ENCODE measurements at regions not wholly inside any gene's neighbourhood (a gene's known extent, or its start where the extent isn't known, plus 50 kb on each side); places are given as distances from the start of the nearest gene placed in this dataset.

DNA sequence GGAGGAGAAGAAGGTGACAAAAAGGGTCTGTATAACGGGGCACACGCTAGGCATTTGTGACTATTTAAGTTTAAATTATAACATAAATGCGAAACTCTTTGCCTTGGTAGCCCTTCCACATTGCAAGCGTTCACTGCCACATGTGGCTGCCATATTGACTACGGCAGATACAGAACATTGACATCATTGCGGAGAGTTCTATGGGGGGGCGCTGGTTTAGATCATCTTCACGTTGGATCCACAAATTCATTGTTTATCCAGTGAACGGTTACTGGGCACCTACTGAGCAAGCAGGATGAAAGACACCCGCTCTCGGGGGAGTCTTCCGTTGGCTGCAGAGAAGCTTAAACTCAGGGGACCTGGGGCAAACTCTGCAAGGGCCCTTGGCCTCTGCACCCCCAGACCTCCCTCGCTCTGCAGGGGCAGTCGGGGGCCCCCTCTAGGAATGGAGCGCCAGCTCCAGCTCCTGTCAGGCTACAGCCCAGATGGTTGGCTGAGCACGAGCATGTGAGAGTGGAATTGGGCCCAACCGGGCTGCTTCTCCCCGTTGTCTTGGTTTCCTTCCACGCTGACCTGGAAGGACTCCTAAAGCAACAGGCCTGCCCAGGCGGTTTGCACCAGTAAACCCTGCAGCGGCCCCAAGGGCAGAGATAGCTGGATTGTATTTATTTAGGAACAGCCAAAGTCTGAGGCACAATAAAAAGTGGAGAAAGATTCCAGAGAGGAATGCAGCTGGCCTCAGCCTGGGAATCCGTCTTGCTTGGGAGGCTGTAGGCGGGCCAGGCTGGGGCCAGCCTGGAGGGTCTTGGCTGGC lies 172.2 kb downstream of the SEC14L1 start:
- 93% methylated on average over 23 of the region's 23 CpGs for WGBS (ENCODE audit: insufficient coverage)
- H3K4me3 Mint-ChIP-seq, result no peak overlapping the region
- Histone ChIP-seq H3K4me1 (ENCODE audit: control insufficient read depth in 1 of 2, extremely low read depth in 1 of 2, insufficient read depth in 2 of 2, low read length in 2 of 2) (peaks cover 0 to 7% of the 10 kb centered on the region in 2 experiments), H3K27me3 (replicated peaks in 1 of 2; ENCODE audit: control insufficient read depth in 2 of 2, extremely low read depth in 1 of 2, insufficient read depth in 2 of 2, low read length in 1 of 2) (peaks cover 0 to 11% of the 10 kb centered on the region in 2 experiments), H3K4me3 (ENCODE audit: control insufficient read depth in 1 of 2, extremely low read depth in 1 of 2, low read length in 1 of 2) (no peak overlapping the region), H3K27ac (ENCODE audit: low read length) (no peak overlapping the region), H3K9me3 (no peaks in the 10 kb centered on the region), H3K36me3 (ENCODE audit: control insufficient read depth in 2 of 2, extremely low read depth in 1 of 2, insufficient read depth in 1 of 2, low read length in 1 of 2) (no peaks in the 10 kb centered on the region)
- ChIA-PET CTCF (interaction anchor here (0.6 to 0.7 kb wide), 2 partner anchors 282 to 427 kb away, joined by 3 to 4 read pairs; no protein-coding TSS in a partner anchor), POLR2A (no interaction called here)
- H3K4me1 Mint-ChIP-seq, result peaks cover 0 to 8% (median 0%) of the 10 kb centered on the region in 3 donors
- no peak for ATAC-seq (replicated peaks in 1 of 4)
- no peak for DNase-seq
- no peak overlapping the region for H3K27ac Mint-ChIP-seq
- no peaks in the 10 kb centered on the region for H3K36me3 Mint-ChIP-seq
- peaks cover 0 to 3% of the 10 kb centered on the region in 2 donors for H3K27me3 Mint-ChIP-seq
- no peaks in the 10 kb centered on the region for H3K9me3 Mint-ChIP-seq

- Histone ChIP-seq H3K27ac (ENCODE audit: low read length) (no peak overlapping the region), H3K4me1 (ENCODE audit: control insufficient read depth in 1 of 2, extremely low read depth in 1 of 2, insufficient read depth in 2 of 2, low read length in 2 of 2) (peaks cover 0 to 9% of the 10 kb centered on the region in 2 experiments), H3K36me3 (ENCODE audit: control insufficient read depth in 2 of 2, extremely low read depth in 1 of 2, insufficient read depth in 1 of 2, low read length in 1 of 2) (no peaks in the 10 kb centered on the region), H3K9me3 (no peaks in the 10 kb centered on the region), H3K4me3 (ENCODE audit: control insufficient read depth in 1 of 2, extremely low read depth in 1 of 2, low read length in 1 of 2) (no peak overlapping the region), H3K27me3 (replicated peaks in 1 of 2; ENCODE audit: control insufficient read depth in 2 of 2, extremely low read depth in 1 of 2, insufficient read depth in 2 of 2, low read length in 1 of 2) (peaks cover 0 to 11% of the 10 kb centered on the region in 2 experiments)
- Mint-ChIP-seq H3K4me3 (no peak overlapping the region), H3K4me1 (peaks cover 0 to 13% (median 5%) of the 10 kb centered on the region in 3 donors), H3K36me3 (no peaks in the 10 kb centered on the region), H3K9me3 (no peaks in the 10 kb centered on the region), H3K27me3 (peaks cover 0 to 3% of the 10 kb centered on the region in 2 donors), H3K27ac (no peak overlapping the region)
- DNase-seq, result no peak
- no peak for ATAC-seq (replicated peaks in 1 of 4)
- ChIA-PET POLR2A (no interaction called here), CTCF (interaction anchor here in 1 of 2 donors (0.6 kb wide), 1 partner anchor 97 kb away, joined by 3 read pairs; no protein-coding TSS in a partner anchor)
- WGBS (ENCODE audit: insufficient coverage), result 87% methylated on average over 6 of the region's 7 CpGs
These were observed 173.1 kb downstream of the SEC14L1 start for GRCh38 chr17:77313831-77314230.

DNA sequence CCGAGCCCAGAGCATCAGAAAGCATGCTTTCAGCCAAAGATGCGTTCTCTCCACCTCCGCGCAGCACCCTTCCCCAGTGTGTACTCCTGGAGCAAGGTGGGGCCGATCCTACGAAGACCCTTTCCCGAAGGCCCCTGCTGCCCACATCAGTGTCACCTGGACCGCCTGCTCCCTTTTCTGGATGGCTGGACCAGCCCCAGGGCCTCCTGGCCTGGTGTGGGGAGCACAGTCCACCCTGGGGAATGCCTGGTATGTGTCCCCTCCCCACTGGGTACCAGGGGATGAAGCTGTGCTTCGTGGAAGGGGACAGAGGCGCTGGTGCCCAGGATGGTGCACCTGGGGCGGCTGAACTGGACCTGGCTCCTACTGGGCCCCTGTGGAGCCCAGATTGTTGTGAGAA lies 173.8 kb downstream of the SEC14L1 start:
- POLR2A ChIA-PET, result no interaction called here
- peaks cover 5 to 20% (median 13%) of the 10 kb centered on the region in 3 donors for H3K4me1 Mint-ChIP-seq

DNA sequence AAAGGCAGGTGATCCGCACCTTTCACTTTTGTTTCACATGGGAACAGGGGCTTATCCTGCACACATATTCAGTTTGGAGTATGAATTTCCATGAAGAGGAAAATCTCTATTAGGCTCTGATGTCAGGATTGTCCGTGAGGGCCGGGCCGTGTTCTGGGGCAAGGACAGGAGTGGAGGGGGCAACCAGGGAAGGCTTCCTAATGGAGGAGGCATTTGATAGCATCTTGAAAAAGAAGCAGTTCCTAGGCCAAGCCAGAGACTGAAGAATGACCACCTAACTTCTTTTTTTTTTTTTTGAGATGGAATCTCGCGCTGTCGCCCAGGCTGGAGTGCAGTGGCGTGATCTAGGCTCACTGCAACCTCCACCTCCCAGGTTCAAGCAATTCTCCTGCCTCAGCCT lies 174.2 kb downstream of the SEC14L1 start:
- ATAC-seq (replicated peaks in 1 of 4) (no peak), DNase-seq (no peak)
- ChIA-PET POLR2A (no interaction called here), CTCF (no interaction called here)
- H3K36me3 ChIP-seq (ENCODE audit: control insufficient read depth in 2 of 2, extremely low read depth in 1 of 2, insufficient read depth in 1 of 2, low read length in 1 of 2), result no peaks in the 10 kb centered on the region
- peaks cover 0 to 11% of the 10 kb centered on the region in 2 experiments for H3K27me3 ChIP-seq (replicated peaks in 1 of 2; ENCODE audit: control insufficient read depth in 2 of 2, extremely low read depth in 1 of 2, insufficient read depth in 2 of 2, low read length in 1 of 2)
- no peaks in the 10 kb centered on the region for H3K36me3 Mint-ChIP-seq
- H3K4me1 ChIP-seq (ENCODE audit: control insufficient read depth in 1 of 2, extremely low read depth in 1 of 2, insufficient read depth in 2 of 2, low read length in 2 of 2), result peaks cover 5 to 20% of the 10 kb centered on the region in 2 experiments
- WGBS (ENCODE audit: insufficient coverage), result 100% methylated on average over 3 of the region's 8 CpGs
- H3K27me3 Mint-ChIP-seq, result no peaks in the 10 kb centered on the region
- H3K4me1 Mint-ChIP-seq, result peaks cover 6 to 24% (median 17%) of the 10 kb centered on the region in 3 donors
- H3K27ac ChIP-seq (ENCODE audit: low read length), result no peak overlapping the region
- no peak overlapping the region for H3K4me3 Mint-ChIP-seq
- H3K9me3 ChIP-seq, result no peaks in the 10 kb centered on the region
- H3K4me3 ChIP-seq (ENCODE audit: control insufficient read depth in 1 of 2, extremely low read depth in 1 of 2, low read length in 1 of 2), result no peak overlapping the region
- H3K27ac Mint-ChIP-seq, result no peak overlapping the region
- H3K9me3 Mint-ChIP-seq, result no peaks in the 10 kb centered on the region

More for the DNA sequence above, 173.8 kb downstream of the SEC14L1 start:
- ATAC-seq (replicated peaks in 1 of 4), result no peak
- no peaks in the 10 kb centered on the region for H3K9me3 Mint-ChIP-seq
- Histone ChIP-seq H3K27ac (ENCODE audit: low read length) (no peak overlapping the region), H3K27me3 (replicated peaks in 1 of 2; ENCODE audit: control insufficient read depth in 2 of 2, extremely low read depth in 1 of 2, insufficient read depth in 2 of 2, low read length in 1 of 2) (peaks cover 0 to 11% of the 10 kb centered on the region in 2 experiments), H3K9me3 (no peaks in the 10 kb centered on the region), H3K36me3 (ENCODE audit: control insufficient read depth in 2 of 2, extremely low read depth in 1 of 2, insufficient read depth in 1 of 2, low read length in 1 of 2) (no peaks in the 10 kb centered on the region), H3K4me1 (ENCODE audit: control insufficient read depth in 1 of 2, extremely low read depth in 1 of 2, insufficient read depth in 2 of 2, low read length in 2 of 2) (peaks cover 3 to 16% of the 10 kb centered on the region in 2 experiments), H3K4me3 (ENCODE audit: control insufficient read depth in 1 of 2, extremely low read depth in 1 of 2, low read length in 1 of 2) (no peak overlapping the region)
- no peaks in the 10 kb centered on the region for H3K27me3 Mint-ChIP-seq
- 80% methylated on average over 8 of the region's 11 CpGs for WGBS (ENCODE audit: insufficient coverage)
- no peaks in the 10 kb centered on the region for H3K36me3 Mint-ChIP-seq
- CTCF ChIA-PET, result no interaction called here
- H3K27ac Mint-ChIP-seq, result no peak overlapping the region
- DNase-seq, result no peak
- H3K4me3 Mint-ChIP-seq, result no peak overlapping the region

- Mint-ChIP-seq H3K9me3 (no peaks in the 10 kb centered on the region), H3K36me3 (no peaks in the 10 kb centered on the region), H3K4me1 (peaks cover 9 to 29% (median 19%) of the 10 kb centered on the region in 3 donors), H3K4me3 (no peak overlapping the region), H3K27ac (no peak overlapping the region), H3K27me3 (no peaks in the 10 kb centered on the region)
- Histone ChIP-seq H3K27ac (ENCODE audit: low read length) (no peak overlapping the region), H3K4me3 (ENCODE audit: control insufficient read depth in 1 of 2, extremely low read depth in 1 of 2, low read length in 1 of 2) (no peak overlapping the region), H3K4me1 (ENCODE audit: control insufficient read depth in 1 of 2, extremely low read depth in 1 of 2, insufficient read depth in 2 of 2, low read length in 2 of 2) (peaks cover 9 to 27% of the 10 kb centered on the region in 2 experiments), H3K27me3 (replicated peaks in 1 of 2; ENCODE audit: control insufficient read depth in 2 of 2, extremely low read depth in 1 of 2, insufficient read depth in 2 of 2, low read length in 1 of 2) (peaks cover 0 to 9% of the 10 kb centered on the region in 2 experiments), H3K9me3 (no peaks in the 10 kb centered on the region), H3K36me3 (ENCODE audit: control insufficient read depth in 2 of 2, extremely low read depth in 1 of 2, insufficient read depth in 1 of 2, low read length in 1 of 2) (no peaks in the 10 kb centered on the region)
- no peak for DNase-seq
- 76% methylated on average over 11 of the region's 16 CpGs for WGBS (ENCODE audit: insufficient coverage)
- no peak for ATAC-seq (replicated peaks in 1 of 4)
- ChIA-PET CTCF (no interaction called here), POLR2A (no interaction called here)
These were observed 174.9 kb downstream of the SEC14L1 start for GRCh38 chr17:77315551-77316190.

GRCh38 chr17:77316191-77316641 lies 175.4 kb downstream of the SEC14L1 start:
- DNase-seq (no peak), ATAC-seq (replicated peaks in 1 of 4) (no peak)
- POLR2A ChIA-PET, result no interaction called here
- Histone ChIP-seq H3K9me3 (no peaks in the 10 kb centered on the region), H3K36me3 (ENCODE audit: control insufficient read depth in 2 of 2, extremely low read depth in 1 of 2, insufficient read depth in 1 of 2, low read length in 1 of 2) (no peaks in the 10 kb centered on the region), H3K27ac (ENCODE audit: low read length) (no peak overlapping the region), H3K4me1 (ENCODE audit: control insufficient read depth in 1 of 2, extremely low read depth in 1 of 2, insufficient read depth in 2 of 2, low read length in 2 of 2) (peaks cover 9 to 30% of the 10 kb centered on the region in 2 experiments), H3K4me3 (ENCODE audit: control insufficient read depth in 1 of 2, extremely low read depth in 1 of 2, low read length in 1 of 2) (no peak overlapping the region), H3K27me3 (replicated peaks in 1 of 2; ENCODE audit: control insufficient read depth in 2 of 2, extremely low read depth in 1 of 2, insufficient read depth in 2 of 2, low read length in 1 of 2) (peaks cover 0 to 8% of the 10 kb centered on the region in 2 experiments)
- Mint-ChIP-seq H3K4me1 (peaks cover 9 to 29% (median 19%) of the 10 kb centered on the region in 3 donors), H3K4me3 (no peak overlapping the region), H3K27ac (no peak overlapping the region), H3K36me3 (no peaks in the 10 kb centered on the region), H3K27me3 (no peaks in the 10 kb centered on the region), H3K9me3 (no peaks in the 10 kb centered on the region)
- CTCF ChIA-PET, result no interaction called here
- WGBS (ENCODE audit: insufficient coverage), result 89% methylated on average over 10 of the region's 14 CpGs
